MM.1S (cell line): ENCODE measurements at regions not wholly inside any gene's neighbourhood (a gene's known extent, or its start where the extent isn't known, plus 50 kb on each side); places are given as distances from the start of the nearest gene placed in this dataset.

Experiments
- CTCF ChIP-seq: fragments of 300-600 bp; sonication (generic); IDR thresholded peaks from 2 replicates; pipeline ENCODE4 v1.5.1; 2016; ENCODE audit warnings: antibody characterized with exemption, low read length, mixed read lengths
- EZH2phosphoT487 ChIP-seq: fragments of 300-600 bp; sonication (generic); IDR thresholded peaks from 2 replicates; pipeline ENCODE4 v1.6.1; 2018; ENCODE audit warnings: antibody characterized with exemption, low read length

GRCh38 chr1:240683576-240683975 lies 71.6 kb upstream of the GREM2 start:
- TF ChIP-seq CTCF (no peak), EZH2phosphoT487 (no peak)
